Tibial artery (tissue), 4 donors: ENCODE measurements at regions not wholly inside any gene's neighbourhood (a gene's known extent, or its start where the extent isn't known, plus 50 kb on each side); places are given as distances from the start of the nearest gene placed in this dataset.
"Not testable (repeated sequence)": the region's sequence is repeated elsewhere in the genome, so short reads cannot be mapped to it uniquely, and the experiment has no call there.

Experiments
- DNase-seq, 2 donors: peaks; one replicate each; pipeline ENCODE4 v3.0.0-alpha.2; 2019
- H3K27ac ChIP-seq, 2 donors: fragments of 200-600 bp; sonication (generic) in 1 of 2; 1 replicate in 1 of 2; 2 replicates in 1 of 2; pipeline ENCODE4 v1.5.1; 2018 to 2019; ENCODE audit warnings: mild to moderate bottlenecking in 1 of 2
- H3K27me3 ChIP-seq, 2 donors: fragments of 200-600 bp; sonication (generic) in 1 of 2; one replicate each; pipeline versions ENCODE4 v1.5.1 to v1.6.0; 2016 to 2019
- H3K36me3 ChIP-seq, 3 donors: fragments of 200-600 bp; sonication (generic) in 2 of 3; one replicate each; pipeline ENCODE4 v1.5.1; 2016 to 2019; ENCODE audit warnings: mild to moderate bottlenecking in 2 of 3
- H3K4me1 ChIP-seq, 4 donors: fragments of 200-600 bp; sonication (generic) in 2 of 4; 1 replicate in 3 of 4; 2 replicates in 1 of 4; pipeline ENCODE4 v1.5.1; 2016 to 2019
- H3K4me3 ChIP-seq, 2 donors: fragments of 200-600 bp; sonication (generic) in 1 of 2; 1 replicate in 1 of 2; 2 replicates in 1 of 2; pipeline ENCODE4 v1.5.1; 2018 to 2019; ENCODE audit warnings: mild to moderate bottlenecking in 2 of 2
- H3K9me3 ChIP-seq, 3 donors: fragments of 200-600 bp; sonication (generic) in 1 of 3; one replicate each; pipeline ENCODE4 v1.5.1; 2016 to 2019
- CTCF ChIP-seq, 2 experiments: fragments of 200-600 bp in 1 of 2; fragments of 450-650 bp in 1 of 2; IDR thresholded peaks; one replicate each; pipeline ENCODE4 v1.5.1; 2017 to 2019; ENCODE audit warnings: antibody characterized with exemption in 2 of 2, mild to moderate bottlenecking in 1 of 2, moderate library complexity in 1 of 2
- intact Hi-C: fragments of 100-400 bp; cut with DNase I; formaldehyde crosslinking; loops from one replicate; pipeline ENCODE4 v1.15.0; 2023; ENCODE audit warnings: low total_unique reads

- peak in 1 of 2 donors; percentile 82 for DNase-seq
- peaks cover 0 to 44% (median 18%) of the 10 kb centered on the region in 4 donors for H3K4me1 ChIP-seq
- H3K36me3 ChIP-seq, intact Hi-C loops, H3K27me3 ChIP-seq, H3K9me3 ChIP-seq: not testable (repeated sequence)
- peak overlapping the region; percentile 81 for H3K27ac ChIP-seq
- H3K4me3 ChIP-seq, result peak overlapping the region; percentile 38 to 41
Measured at GRCh38 chr16:29261427-29262248, 144.9 kb downstream of the NPIPB11 start.

GRCh38 chr16:29260683-29261426, 145.7 kb downstream of the NPIPB11 start:
- intact Hi-C loops, H3K36me3 ChIP-seq, H3K9me3 ChIP-seq, H3K27me3 ChIP-seq, H3K4me3 ChIP-seq: not testable (repeated sequence)
- H3K27ac ChIP-seq, result peak overlapping the region; percentile 72 to 81
- DNase-seq, result peak in 1 of 2 donors; percentile 13
- peaks cover 0 to 43% (median 18%) of the 10 kb centered on the region in 4 donors for H3K4me1 ChIP-seq

- H3K4me3 ChIP-seq, H3K36me3 ChIP-seq, intact Hi-C loops, H3K9me3 ChIP-seq, H3K27me3 ChIP-seq: not testable (repeated sequence)
- peak in 1 of 2 donors; percentile 60 for DNase-seq
- Histone ChIP-seq H3K27ac (peak overlapping the region; percentile 28 to 41), H3K4me1 (peaks cover 0 to 39% (median 14%) of the 10 kb centered on the region in 4 donors)
Measured at GRCh38 chr16:29259635-29260457, 146.7 kb downstream of the NPIPB11 start.

- H3K27ac ChIP-seq, DNase-seq: not testable (repeated sequence)
Measured at GRCh38 chr16:29258946-29259634, 147.4 kb downstream of the NPIPB11 start.

GRCh38 chr16:29257419-29258336, 148.8 kb downstream of the NPIPB11 start:
- intact Hi-C loops, H3K27me3 ChIP-seq, H3K9me3 ChIP-seq, H3K27ac ChIP-seq, H3K4me3 ChIP-seq, H3K36me3 ChIP-seq: not testable (repeated sequence)
- DNase-seq, result peak in 1 of 2 donors; percentile 65
- peaks cover 0 to 17% (median 6%) of the 10 kb centered on the region in 4 donors for H3K4me1 ChIP-seq

More at GRCh38 chr16:29258946-29259634, 147.4 kb downstream of the NPIPB11 start:
- H3K4me3 ChIP-seq, H3K36me3 ChIP-seq, intact Hi-C loops, H3K9me3 ChIP-seq, H3K27me3 ChIP-seq: not testable (repeated sequence)
- H3K4me1 ChIP-seq, result peaks cover 0 to 31% (median 9%) of the 10 kb centered on the region in 4 donors

- no peaks in the 10 kb centered on the region for H3K9me3 ChIP-seq
- TF ChIP-seq CTCF (IDR thresholded peaks at IDR 0.05), result no peak
- H3K27ac ChIP-seq, result no peak overlapping the region
- intact Hi-C loops, result no loop called here
- DNase-seq, result peak in 1 of 2 donors; percentile 56
- H3K4me1 ChIP-seq, result peaks cover 0 to 8% (median 3%) of the 10 kb centered on the region in 4 donors
- no peaks in the 10 kb centered on the region for H3K36me3 ChIP-seq
- no peak overlapping the region for H3K4me3 ChIP-seq
- H3K27me3 ChIP-seq, result no peaks in the 10 kb centered on the region
Measured at GRCh38 chr16:29256501-29256981, 150.0 kb downstream of the NPIPB11 start.

GRCh38 chr16:29255957-29256356, 150.6 kb downstream of the NPIPB11 start:
- H3K27ac ChIP-seq, H3K27me3 ChIP-seq, H3K9me3 ChIP-seq, H3K36me3 ChIP-seq, H3K4me1 ChIP-seq, H3K4me3 ChIP-seq, intact Hi-C loops: not testable (repeated sequence)
- peak in 1 of 2 donors; percentile 61 for DNase-seq

GRCh38 chr16:29255496-29255796, 151.1 kb downstream of the NPIPB11 start:
- peak in 1 of 2 donors; percentile 63 for DNase-seq
- H3K4me1 ChIP-seq, intact Hi-C loops, H3K9me3 ChIP-seq, H3K4me3 ChIP-seq, H3K27me3 ChIP-seq, H3K27ac ChIP-seq, H3K36me3 ChIP-seq: not testable (repeated sequence)
